ENCODE measurements at regions not wholly inside any gene's neighbourhood (a gene's known extent, or its start where the extent isn't known, plus 50 kb on each side); places are given as distances from the start of the nearest gene placed in this dataset.
A peak's percentile ranks its signal among the peaks of the same experiment; 100 is the strongest.
"Not testable (repeated sequence)": the region's sequence is repeated elsewhere in the genome, so short reads cannot be mapped to it uniquely, and the experiment has no call there.

DNA sequence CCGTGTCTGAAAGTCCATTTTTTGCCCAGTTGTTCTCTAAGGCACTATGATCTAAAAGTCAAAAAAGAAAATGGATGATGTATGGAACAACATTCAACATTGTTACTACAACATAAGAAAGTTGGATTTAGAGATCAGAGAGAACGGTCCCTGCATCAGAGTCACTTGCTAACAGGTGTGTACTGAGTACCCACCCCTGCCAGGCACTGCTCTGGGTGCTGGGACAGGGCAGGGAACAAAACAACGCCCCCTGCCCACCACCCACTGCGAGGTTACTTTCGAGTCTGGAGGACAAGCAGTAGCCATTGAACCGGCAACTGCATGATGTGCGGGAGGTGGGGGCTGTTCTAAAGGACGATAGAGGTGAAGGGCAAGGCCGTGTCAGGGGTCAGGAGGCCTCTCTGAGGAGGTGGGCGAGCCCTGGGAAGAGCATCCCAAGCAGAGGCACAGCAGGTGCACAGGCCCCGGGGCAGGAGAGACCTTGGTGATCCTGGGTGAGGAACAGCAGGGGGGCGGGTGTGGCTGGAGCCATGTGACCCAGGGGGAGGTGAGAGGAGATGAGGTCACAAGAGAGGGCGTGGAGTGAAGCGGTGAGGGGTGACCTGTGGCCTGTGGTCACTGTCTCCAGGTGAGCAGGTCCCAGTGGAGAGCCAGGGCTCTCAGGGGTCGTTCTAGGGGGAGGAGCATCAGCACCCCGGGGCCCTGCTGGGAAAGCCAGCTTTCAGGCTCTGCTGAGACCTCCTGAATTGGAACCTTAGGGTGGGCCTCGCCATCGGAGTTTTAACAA, 197.5 kb upstream of the SULF2 start:
- Mint-ChIP-seq H3K27me3 (ENCODE audit: unreplicated experiment) (no peaks in the 10 kb centered on the region), H3K9me3 (ENCODE audit: low read depth, unreplicated experiment) (no peaks in the 10 kb centered on the region), H3K36me3 (ENCODE audit: insufficient read depth, unreplicated experiment) (no peaks in the 10 kb centered on the region), H3K27ac (ENCODE audit: unreplicated experiment) (peak overlapping the region; percentile 69), H3K4me1 (ENCODE audit: low read depth, unreplicated experiment) (peaks cover 42% of the 10 kb centered on the region), H3K4me3 (ENCODE audit: low read depth, unreplicated experiment) (no peak overlapping the region)
- CTCF ChIA-PET, result no interaction called here
- intact Hi-C loops (cut with micrococcal nuclease; ENCODE audit: unreplicated experiment), result loop anchor here (10.0 kb wide), 1 partner anchor 202 kb away; no protein-coding TSS in a partner anchor
- no peak for DNase-seq
- BruUV-seq (replicated peaks), result no TSS peak
- TF ChIP-seq, protein P1, sequence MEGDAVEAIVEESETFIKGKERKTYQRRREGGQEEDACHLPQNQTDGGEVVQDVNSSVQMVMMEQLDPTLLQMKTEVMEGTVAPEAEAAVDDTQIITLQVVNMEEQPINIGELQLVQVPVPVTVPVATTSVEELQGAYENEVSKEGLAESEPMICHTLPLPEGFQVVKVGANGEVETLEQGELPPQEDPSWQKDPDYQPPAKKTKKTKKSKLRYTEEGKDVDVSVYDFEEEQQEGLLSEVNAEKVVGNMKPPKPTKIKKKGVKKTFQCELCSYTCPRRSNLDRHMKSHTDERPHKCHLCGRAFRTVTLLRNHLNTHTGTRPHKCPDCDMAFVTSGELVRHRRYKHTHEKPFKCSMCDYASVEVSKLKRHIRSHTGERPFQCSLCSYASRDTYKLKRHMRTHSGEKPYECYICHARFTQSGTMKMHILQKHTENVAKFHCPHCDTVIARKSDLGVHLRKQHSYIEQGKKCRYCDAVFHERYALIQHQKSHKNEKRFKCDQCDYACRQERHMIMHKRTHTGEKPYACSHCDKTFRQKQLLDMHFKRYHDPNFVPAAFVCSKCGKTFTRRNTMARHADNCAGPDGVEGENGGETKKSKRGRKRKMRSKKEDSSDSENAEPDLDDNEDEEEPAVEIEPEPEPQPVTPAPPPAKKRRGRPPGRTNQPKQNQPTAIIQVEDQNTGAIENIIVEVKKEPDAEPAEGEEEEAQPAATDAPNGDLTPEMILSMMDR (IDR thresholded peaks at IDR 0.05; ENCODE audit: unreplicated experiment), result no peak

- no peaks in the 10 kb centered on the region for H3K27me3 Mint-ChIP-seq (ENCODE audit: unreplicated experiment)
- CTCF ChIA-PET, result interaction anchor here (0.5 kb wide), 1 partner anchor 460 kb away, joined by 3 read pairs; no protein-coding TSS in a partner anchor
- H3K4me3 Mint-ChIP-seq (ENCODE audit: low read depth, unreplicated experiment), result no peak overlapping the region
- H3K36me3 Mint-ChIP-seq (ENCODE audit: insufficient read depth, unreplicated experiment), result no peaks in the 10 kb centered on the region
- H3K9me3 Mint-ChIP-seq (ENCODE audit: low read depth, unreplicated experiment), result no peaks in the 10 kb centered on the region
- BruUV-seq (replicated peaks), result no TSS peak
- H3K27ac Mint-ChIP-seq (ENCODE audit: unreplicated experiment), result no peak overlapping the region
- DNase-seq, result no peak
- H3K4me1 Mint-ChIP-seq (ENCODE audit: low read depth, unreplicated experiment), result peaks cover 46% of the 10 kb centered on the region
- TF ChIP-seq, protein P1 (IDR thresholded peaks at IDR 0.05; ENCODE audit: unreplicated experiment), result no peak
- intact Hi-C loops (cut with micrococcal nuclease; ENCODE audit: unreplicated experiment), result loop anchor here (10.0 kb wide), 1 partner anchor 204 kb away; no protein-coding TSS in a partner anchor
Observed at GRCh38 chr20:47981222-47981621, 195.9 kb upstream of the SULF2 start.

- Mint-ChIP-seq H3K4me1 (ENCODE audit: low read depth, unreplicated experiment) (peaks cover 50% of the 10 kb centered on the region), H3K9me3 (ENCODE audit: low read depth, unreplicated experiment) (no peaks in the 10 kb centered on the region), H3K4me3 (ENCODE audit: low read depth, unreplicated experiment) (no peak overlapping the region), H3K27me3 (ENCODE audit: unreplicated experiment) (no peaks in the 10 kb centered on the region), H3K36me3 (ENCODE audit: insufficient read depth, unreplicated experiment) (no peaks in the 10 kb centered on the region), H3K27ac (ENCODE audit: unreplicated experiment) (no peak overlapping the region)
- TF ChIP-seq, protein P1 (IDR thresholded peaks at IDR 0.05; ENCODE audit: unreplicated experiment), result no peak
- no peak for DNase-seq
- intact Hi-C loops (cut with micrococcal nuclease; ENCODE audit: unreplicated experiment), result loop anchor here (10.0 kb wide), 1 partner anchor 204 kb away; no protein-coding TSS in a partner anchor
- CTCF ChIA-PET, result interaction anchor here (0.5 kb wide), 1 partner anchor 459 kb away, joined by 3 read pairs; no protein-coding TSS in a partner anchor
- BruUV-seq (replicated peaks), result no TSS peak
Observed at GRCh38 chr20:47980336-47981177, 195.3 kb upstream of the SULF2 start.

DNA sequence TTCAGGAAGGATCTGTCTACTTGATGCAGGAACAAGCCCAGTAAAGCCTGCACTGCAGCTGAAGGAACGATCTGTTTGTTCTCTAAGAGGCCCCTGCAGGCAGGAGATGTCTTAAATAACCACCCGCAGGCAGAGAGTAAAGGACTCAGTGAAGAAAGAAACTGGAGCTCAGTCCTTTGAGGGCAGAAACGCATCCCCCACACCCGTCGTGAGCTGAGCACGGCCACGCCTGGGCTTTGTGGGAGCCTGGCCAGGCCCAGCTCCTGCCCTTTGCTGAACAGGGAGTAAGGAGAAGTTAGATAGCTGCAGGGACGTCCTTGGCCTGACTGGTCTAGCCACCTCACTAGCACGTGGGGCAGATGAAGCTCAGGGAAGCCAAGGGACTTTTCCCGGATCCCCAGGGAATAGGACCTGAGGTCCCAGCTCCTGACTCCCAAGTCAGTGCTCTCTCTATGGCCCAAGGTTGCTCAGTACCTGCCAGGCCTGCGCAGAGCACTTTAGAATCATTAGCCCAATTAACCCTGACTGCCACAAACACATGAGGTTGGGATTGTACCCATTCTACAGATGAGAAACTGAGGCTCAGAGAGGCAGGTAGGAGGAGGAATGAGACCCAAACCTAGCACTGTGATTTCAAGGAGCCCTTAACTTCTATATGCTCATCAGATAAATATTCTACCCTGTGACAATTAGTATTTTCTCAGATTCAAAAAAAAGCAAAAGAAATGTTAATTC, 194.2 kb upstream of the SULF2 start:
- H3K36me3 Mint-ChIP-seq (ENCODE audit: insufficient read depth, unreplicated experiment); CTCF ChIA-PET; BruUV-seq (replicated peaks); DNase-seq; H3K9me3 Mint-ChIP-seq (ENCODE audit: low read depth, unreplicated experiment); H3K27me3 Mint-ChIP-seq (ENCODE audit: unreplicated experiment); H3K4me3 Mint-ChIP-seq (ENCODE audit: low read depth, unreplicated experiment): not testable (repeated sequence)
- intact Hi-C loops (cut with micrococcal nuclease; ENCODE audit: unreplicated experiment), result loop anchor here (10.0 kb wide), 2 partner anchors 195 to 205 kb away; partner anchors contain the start of gene SULF2
- H3K27ac Mint-ChIP-seq (ENCODE audit: unreplicated experiment), result peak overlapping the region; percentile 22
- H3K4me1 Mint-ChIP-seq (ENCODE audit: low read depth, unreplicated experiment), result peaks cover 48% of the 10 kb centered on the region

DNA sequence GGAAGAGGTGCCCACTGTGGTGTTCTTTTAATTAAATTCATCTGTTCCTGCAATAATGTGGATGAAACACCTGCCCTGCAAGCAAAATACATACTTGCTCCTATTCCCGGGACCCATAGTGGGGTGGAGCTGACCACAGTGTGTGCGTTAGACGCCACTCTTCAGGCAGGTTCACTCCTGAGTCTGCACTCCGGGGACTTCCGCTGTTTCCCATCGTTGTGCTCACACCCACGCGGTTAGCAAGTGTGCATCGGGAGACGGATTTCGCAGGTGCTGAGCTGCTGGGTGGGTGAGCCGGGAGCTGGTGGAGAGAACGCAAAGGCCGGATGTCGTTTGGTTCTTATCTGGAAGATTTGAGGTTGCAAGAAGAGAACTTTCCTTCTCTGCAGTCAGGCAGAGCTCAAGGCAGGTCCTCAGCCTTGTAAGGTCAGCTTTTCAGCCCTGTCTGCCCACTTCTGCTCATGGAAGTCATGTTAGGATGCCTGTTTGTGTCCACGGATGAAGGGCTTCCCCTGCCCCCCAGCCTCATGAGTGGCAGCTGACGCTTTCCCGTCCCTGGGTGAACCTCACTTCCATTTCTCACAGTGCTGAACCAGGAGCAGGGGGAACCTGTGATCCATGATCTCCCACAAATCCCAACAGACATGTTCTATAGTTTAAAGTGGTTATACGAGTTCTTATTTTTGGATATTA, 193.3 kb upstream of the SULF2 start:
- DNase-seq; H3K36me3 Mint-ChIP-seq (ENCODE audit: insufficient read depth, unreplicated experiment); CTCF ChIA-PET; BruUV-seq (replicated peaks); H3K27me3 Mint-ChIP-seq (ENCODE audit: unreplicated experiment); H3K9me3 Mint-ChIP-seq (ENCODE audit: low read depth, unreplicated experiment); H3K4me3 Mint-ChIP-seq (ENCODE audit: low read depth, unreplicated experiment): not testable (repeated sequence)
- intact Hi-C loops (cut with micrococcal nuclease; ENCODE audit: unreplicated experiment), result loop anchor here (10.0 kb wide), 1 partner anchor 194 kb away; the partner anchor contains the start of gene SULF2
- peak overlapping the region; percentile 22 for H3K27ac Mint-ChIP-seq (ENCODE audit: unreplicated experiment)
- peaks cover 47% of the 10 kb centered on the region for H3K4me1 Mint-ChIP-seq (ENCODE audit: low read depth, unreplicated experiment)

DNA sequence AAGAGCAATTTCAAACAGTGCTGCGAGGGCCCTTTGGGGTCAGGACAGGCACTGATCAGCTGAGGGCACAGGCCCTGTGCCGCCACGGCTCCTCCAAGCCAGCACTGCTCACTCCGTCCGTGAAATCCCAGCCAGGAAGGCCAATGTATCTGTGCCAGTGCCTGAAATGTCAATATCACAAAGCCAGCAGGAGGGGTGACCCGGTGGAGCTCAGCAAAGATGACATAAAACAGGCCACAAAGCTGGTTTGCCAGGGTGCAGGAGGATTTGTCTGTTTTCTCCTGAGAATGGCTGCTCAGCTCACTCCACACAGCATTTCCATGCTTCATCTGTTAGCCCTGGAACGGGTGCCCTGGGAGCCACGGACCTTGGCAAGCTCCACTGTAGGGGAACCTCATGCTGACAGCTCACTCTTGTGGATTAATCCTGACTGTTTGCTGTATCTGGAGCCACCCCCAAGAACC, 192.5 kb upstream of the SULF2 start:
- BruUV-seq (replicated peaks); H3K36me3 Mint-ChIP-seq (ENCODE audit: insufficient read depth, unreplicated experiment); H3K27me3 Mint-ChIP-seq (ENCODE audit: unreplicated experiment); H3K4me3 Mint-ChIP-seq (ENCODE audit: low read depth, unreplicated experiment); H3K27ac Mint-ChIP-seq (ENCODE audit: unreplicated experiment); H3K9me3 Mint-ChIP-seq (ENCODE audit: low read depth, unreplicated experiment); DNase-seq; CTCF ChIA-PET: not testable (repeated sequence)
- intact Hi-C loops (cut with micrococcal nuclease; ENCODE audit: unreplicated experiment), result loop anchor here (10.0 kb wide), 1 partner anchor 193 kb away; the partner anchor contains the start of gene SULF2
- H3K4me1 Mint-ChIP-seq (ENCODE audit: low read depth, unreplicated experiment), result peaks cover 47% of the 10 kb centered on the region
